HEK293T (cell line): ENCODE measurements at regions not wholly inside any gene's neighbourhood (a gene's known extent, or its start where the extent isn't known, plus 50 kb on each side); places are given as distances from the start of the nearest gene placed in this dataset.

ENCODE experiments used
- CTCF ChIA-PET: fragments of 350-600 bp; formaldehyde crosslinking; extraction: SDS; loops from one replicate; lab custom pipeline; 2021; ENCODE audit warnings: antibody characterized with exemption, inconsistent platforms; lab: Yijun Ruan, JAX
- POLR2A ChIA-PET: fragments of 350-600 bp; formaldehyde crosslinking; extraction: SDS; loops from one replicate; lab custom pipeline; 2020; ENCODE audit warnings: antibody characterized with exemption, inconsistent platforms; lab: Yijun Ruan, JAX
- DNase-seq: peaks from one replicate; pipeline ENCODE4 v3.0.0; 2012; ENCODE audit warnings: mixed read lengths; ENCODE audit errors: extremely low spot score
- ARNT ChIP-seq: fragments of 450-650 bp; IDR thresholded peaks from 2 replicates; pipeline ENCODE4 v1.6.1; 2017; ENCODE audit warnings: mild to moderate bottlenecking
- BHLHE40 ChIP-seq: fragments of 450-650 bp; IDR thresholded peaks from 2 replicates; pipeline ENCODE4 v1.6.1; 2016; ENCODE audit warnings: mild to moderate bottlenecking, moderate library complexity, borderline replicate concordance
- CTBP1 ChIP-seq: fragments of 450-650 bp; IDR thresholded peaks from 2 replicates; pipeline ENCODE4 v1.6.1; 2016; ENCODE audit warnings: borderline replicate concordance
- ELF4 ChIP-seq: fragments of 450-650 bp; IDR thresholded peaks from 2 replicates; pipeline ENCODE4 v1.6.1; 2017; ENCODE audit warnings: antibody characterized with exemption
- FOXA1 ChIP-seq: fragments of 450-650 bp; IDR thresholded peaks from 2 replicates; pipeline ENCODE4 v1.6.1; 2016; ENCODE audit warnings: mild to moderate bottlenecking
- FOXK2 ChIP-seq: fragments of 450-650 bp; IDR thresholded peaks from 2 replicates; pipeline ENCODE4 v1.6.1; 2016; ENCODE audit warnings: mild to moderate bottlenecking
- FOXM1 ChIP-seq: fragments of 450-650 bp; IDR thresholded peaks from 2 replicates; pipeline ENCODE4 v1.6.1; 2017; ENCODE audit warnings: mild to moderate bottlenecking, borderline replicate concordance
- HDGF ChIP-seq: fragments of 450-650 bp; IDR thresholded peaks from 2 replicates; pipeline ENCODE4 v1.6.1; 2017; ENCODE audit warnings: antibody characterized with exemption, borderline replicate concordance
- L3MBTL2 ChIP-seq: fragments of 450-650 bp; conservative IDR thresholded peaks from 2 replicates; pipeline ENCODE4 v1.6.1; 2016; ENCODE audit warnings: mild to moderate bottlenecking
- LEF1 ChIP-seq: fragments of 450-650 bp; IDR thresholded peaks from 2 replicates; pipeline ENCODE4 v1.6.1; 2017; ENCODE audit warnings: mild to moderate bottlenecking, borderline replicate concordance
- NFRKB ChIP-seq: fragments of 450-650 bp; IDR thresholded peaks from 2 replicates; pipeline ENCODE4 v1.6.1; 2016; ENCODE audit warnings: mild to moderate bottlenecking, moderate library complexity
- PKNOX1 ChIP-seq: fragments of 450-650 bp; IDR thresholded peaks from 2 replicates; pipeline ENCODE4 v1.6.1; 2016
- SP1 ChIP-seq: fragments of 450-650 bp; IDR thresholded peaks from 2 replicates; pipeline ENCODE4 v1.6.1; 2017
- SUZ12 ChIP-seq: fragments of 450-650 bp; IDR thresholded peaks from 2 replicates; pipeline ENCODE4 v1.6.1; 2016; ENCODE audit warnings: mild to moderate bottlenecking
- TARDBP ChIP-seq: fragments of 450-650 bp; IDR thresholded peaks from 2 replicates; pipeline ENCODE4 v1.6.1; 2016
- ZNF384 ChIP-seq: fragments of 450-650 bp; IDR thresholded peaks from 2 replicates; pipeline ENCODE4 v1.6.1; 2016

- CTCF ChIA-PET = no interaction called here
- no peak for DNase-seq
- POLR2A ChIA-PET = no interaction called here
- TF ChIP-seq CTBP1 = no peak
- TF ChIP-seq FOXM1 = no peak
- no peak for TF ChIP-seq ELF4
- TF ChIP-seq SP1 = no peak
- no peak for TF ChIP-seq ZNF384
- TF ChIP-seq TARDBP = no peak
- TF ChIP-seq PKNOX1 = no peak
Observed at GRCh38 chr3:6791161-6791560, 69.8 kb upstream of the GRM7 start.

- peak; percentile 30 for DNase-seq
- POLR2A ChIA-PET = no interaction called here
- CTCF ChIA-PET = no interaction called here
Observed at GRCh38 chr3:6799264-6799915, 61.5 kb upstream of the GRM7 start.

GRCh38 chr3:6803619-6804018 lies 57.3 kb upstream of the GRM7 start:
- ChIA-PET CTCF (no interaction called here), POLR2A (no interaction called here)
- TF ChIP-seq LEF1 (no peak), PKNOX1 (no peak), ZNF384 (no peak), SUZ12 (no peak), TARDBP (no peak), ARNT (no peak)
- no peak for DNase-seq

More at GRCh38 chr3:6799264-6799915, 61.5 kb upstream of the GRM7 start:
- no peak for TF ChIP-seq FOXA1
- TF ChIP-seq TARDBP = no peak
- TF ChIP-seq ZNF384 = no peak
- TF ChIP-seq PKNOX1 = no peak
- TF ChIP-seq FOXK2 = no peak
- TF ChIP-seq FOXM1 = no peak
- TF ChIP-seq CTBP1 = no peak
- no peak for TF ChIP-seq SP1

GRCh38 chr3:6805236-6805635 lies 55.7 kb upstream of the GRM7 start:
- ChIA-PET CTCF (no interaction called here), POLR2A (no interaction called here)
- TF ChIP-seq TARDBP (no peak), LEF1 (no peak), SUZ12 (no peak), FOXM1 (no peak), CTBP1 (no peak), ELF4 (no peak), HDGF (no peak), BHLHE40 (no peak), ZNF384 (no peak), ARNT (no peak), NFRKB (no peak), PKNOX1 (no peak)
- no peak for DNase-seq

- DNase-seq = no peak
- TF ChIP-seq FOXK2 = no peak
- TF ChIP-seq LEF1 = no peak
- TF ChIP-seq TARDBP = no peak
- TF ChIP-seq ZNF384 = no peak
- TF ChIP-seq NFRKB = no peak
- no peak for TF ChIP-seq BHLHE40
- TF ChIP-seq ELF4 = no peak
- TF ChIP-seq FOXM1 = no peak
- no peak for TF ChIP-seq PKNOX1
- no peak for TF ChIP-seq L3MBTL2
- TF ChIP-seq ARNT = no peak
- TF ChIP-seq FOXA1 = no peak
- no peak for TF ChIP-seq CTBP1
- TF ChIP-seq HDGF = no peak
- TF ChIP-seq SUZ12 = no peak
- no peak for TF ChIP-seq SP1
- ChIA-PET CTCF (no interaction called here), POLR2A (no interaction called here)
Observed at GRCh38 chr3:6806991-6807390, 53.9 kb upstream of the GRM7 start.
